IMR-90 (cell line): ENCODE measurements at regions not wholly inside any gene's neighbourhood (a gene's known extent, or its start where the extent isn't known, plus 50 kb on each side); places are given as distances from the start of the nearest gene placed in this dataset.

ENCODE experiments used
- ATAC-seq: fragments of 200-7000 bp; cut with Tn5 transposase; 2 replicates; pipeline ENCODE4 v1.9.1; 2020; ENCODE audit warnings: low read depth, mild to moderate bottlenecking, moderate library complexity
- BruUV-seq: library from RNA; stranded (reverse); fragments of 400-500 nt; replicated peaks from 2 replicates; lab custom pipeline; 2021; lab: Mats Ljungman, UMichigan
- CTCF ChIA-PET: fragments of 300-600 bp; formaldehyde crosslinking; extraction: SDS; loops from one replicate; lab custom pipeline; 2021; ENCODE audit warnings: antibody characterized with exemption; lab: Yijun Ruan, JAX
- POLR2A ChIA-PET: fragments of 300-600 bp; sonication (Branson Sonifier 250); formaldehyde crosslinking; loops from one replicate; lab custom pipeline; 2022; ENCODE audit warnings: antibody characterized with exemption; ENCODE audit not compliant: unreplicated experiment; lab: Charles Lee
- DNase-seq: peaks from one replicate; pipeline ENCODE4 v3.0.0; 2013
- H2AFZ ChIP-seq: replicated peaks from 2 replicates; pipeline ENCODE3; 2013; ENCODE audit warnings: low read length, mild to moderate bottlenecking; ENCODE audit not compliant: poor library complexity
- H2AK5ac ChIP-seq: 2 replicates; pipeline ENCODE4 v1.6.1; 2013; ENCODE audit warnings: low read depth, low read length, inconsistent platforms
- H2AK9ac ChIP-seq: replicated peaks from 2 replicates; pipeline ENCODE3; 2013; ENCODE audit warnings: mild to moderate bottlenecking, low read depth, low read length, moderate library complexity; ENCODE audit not compliant: poor library complexity
- H2BK120ac ChIP-seq: 2 replicates; pipeline ENCODE4 v1.6.1; 2013; ENCODE audit warnings: low read depth, low read length, inconsistent platforms
- H2BK15ac ChIP-seq: 3 replicates; pipeline ENCODE4 v1.6.1; 2013; ENCODE audit warnings: low read depth, low read length, inconsistent platforms
- H2BK20ac ChIP-seq: 2 replicates; pipeline ENCODE4 v1.6.1; 2013; ENCODE audit warnings: low read depth, mild to moderate bottlenecking, inconsistent platforms, low read length, moderate library complexity
- H2BK5ac ChIP-seq: 2 replicates; pipeline ENCODE4 v1.6.1; 2013; ENCODE audit warnings: mild to moderate bottlenecking, low read depth, low read length, inconsistent platforms; ENCODE audit not compliant: poor library complexity, severe bottlenecking
- H3K14ac ChIP-seq: replicated peaks from 2 replicates; pipeline ENCODE4 v1.6.1; 2013; ENCODE audit warnings: low read depth, low read length, inconsistent platforms
- H3K18ac ChIP-seq: 2 replicates; pipeline ENCODE4 v1.6.1; 2013; ENCODE audit warnings: low read depth, low read length, control low read depth
- H3K23ac ChIP-seq: 2 replicates; pipeline ENCODE4 v1.6.1; 2013; ENCODE audit warnings: low read depth, low read length, inconsistent platforms
- H3K27ac ChIP-seq: 2 replicates; pipeline ENCODE4 v1.5.1; 2013; ENCODE audit warnings: mild to moderate bottlenecking, control low read depth, low read length; ENCODE audit not compliant: insufficient read depth
- H3K27me3 ChIP-seq: 2 replicates; pipeline ENCODE4 v1.6.1; 2013; ENCODE audit warnings: low read length; ENCODE audit not compliant: control insufficient read depth, insufficient read depth
- H3K36me3 ChIP-seq: 2 replicates; pipeline ENCODE4 v1.6.1; 2013; ENCODE audit warnings: low read length, mixed read lengths; ENCODE audit not compliant: control insufficient read depth, insufficient read depth
- H3K4ac ChIP-seq: 2 replicates; pipeline ENCODE4 v1.6.1; 2013; ENCODE audit warnings: low read depth, low read length, inconsistent platforms
- H3K4me1 ChIP-seq: 2 replicates; pipeline ENCODE4 v1.6.1; 2013; ENCODE audit warnings: low read length, mixed read lengths; ENCODE audit not compliant: control insufficient read depth, insufficient read depth
- H3K4me2 ChIP-seq: 2 replicates; pipeline ENCODE4 v1.6.1; 2013; ENCODE audit warnings: low read depth, mild to moderate bottlenecking, control low read depth, low read length, moderate library complexity
- H3K4me3 ChIP-seq: 2 replicates; pipeline ENCODE4 v1.5.1; 2013; ENCODE audit warnings: low read depth, mild to moderate bottlenecking, control low read depth, low read length, moderate library complexity; ENCODE audit not compliant: insufficient read depth
- H3K56ac ChIP-seq: 2 replicates; pipeline ENCODE4 v1.6.1; 2013; ENCODE audit warnings: low read length, inconsistent platforms; ENCODE audit not compliant: insufficient read depth; ENCODE audit errors: extremely low read depth
- H3K79me1 ChIP-seq, 2 experiments: 2 replicates each; pipeline ENCODE4 v1.6.1; 2013; ENCODE audit warnings: low read length in 2 of 2, inconsistent platforms in 1 of 2, low read depth in 1 of 2
- H3K9ac ChIP-seq: 2 replicates; pipeline ENCODE4 v1.6.1; 2013; ENCODE audit warnings: low read depth, low read length, control low read depth
- H3K9me1 ChIP-seq: 2 replicates; pipeline ENCODE4 v1.6.1; 2013; ENCODE audit warnings: low read length, inconsistent platforms; ENCODE audit not compliant: insufficient read depth
- H3K9me3 ChIP-seq: 2 replicates; pipeline ENCODE4 v1.6.1; 2013; ENCODE audit warnings: low read length; ENCODE audit not compliant: control insufficient read depth, insufficient read depth
- H4K20me1 ChIP-seq: 2 replicates; pipeline ENCODE4 v1.6.1; 2013; ENCODE audit warnings: low read length, inconsistent platforms; ENCODE audit not compliant: insufficient read depth
- H4K5ac ChIP-seq: 2 replicates; pipeline ENCODE4 v1.6.1; 2013; ENCODE audit warnings: mild to moderate bottlenecking, low read depth, low read length, control low read depth
- H4K8ac ChIP-seq, 2 experiments: 2 replicates each; pipeline ENCODE4 v1.6.1; 2013; ENCODE audit warnings: low read depth in 2 of 2, low read length in 2 of 2, control low read depth in 1 of 2, inconsistent platforms in 1 of 2
- H4K91ac ChIP-seq: 2 replicates; pipeline ENCODE4 v1.6.1; 2013; ENCODE audit warnings: low read depth, low read length, inconsistent platforms; ENCODE audit not compliant: insufficient read depth
- BHLHE40 ChIP-seq: fragments of 150-350 bp; IDR thresholded peaks from 2 replicates; pipeline ENCODE4 v1.6.1; 2016; ENCODE audit warnings: mild to moderate bottlenecking, low read depth, low read length
- CHD1 ChIP-seq: IDR thresholded peaks from 2 replicates; pipeline ENCODE4 v1.6.1; 2012; ENCODE audit warnings: low read depth, low read length, improper control_type of control experiment
- ELK1 ChIP-seq: fragments of 150-350 bp; IDR thresholded peaks from 2 replicates; pipeline ENCODE4 v1.6.1; 2016; ENCODE audit warnings: low read depth, mild to moderate bottlenecking, low read length, moderate library complexity, borderline replicate concordance
- MXI1 ChIP-seq: IDR thresholded peaks from 2 replicates; pipeline ENCODE4 v1.6.1; 2012; ENCODE audit warnings: low read depth, mild to moderate bottlenecking, low read length, moderate library complexity, borderline replicate concordance
- WGBS, 2 experiments: methylation state at CpG; one replicate each; pipeline versions ENCODE4 v1.1.5 to v1.1.7; 2013; ENCODE audit warnings: missing lambda C conversion rate in 2 of 2; ENCODE audit not compliant: insufficient read length in 1 of 2; ENCODE audit errors: extremely low coverage in 2 of 2; 5-methylcytosine and 5-hydroxymethylcytosine counted together
- dilution Hi-C: fragments of 300-500 bp; cut with HindIII; formaldehyde crosslinking; loops from one replicate; pipeline ENCODE4 v1.14.3; 2018; ENCODE audit warnings: low sequenced_read_pairs; ENCODE audit not compliant: unreplicated experiment
- in situ Hi-C: fragments of 300-500 bp; cut with MboI; formaldehyde crosslinking; loops from 3 replicates; pipeline ENCODE4 v1.14.3; 2019; ENCODE audit warnings: low sequenced_read_pairs, inconsistent platforms, mixed read lengths
- intact Hi-C: fragments of 100-400 bp; cut with micrococcal nuclease; formaldehyde crosslinking; loops from 2 replicates; pipeline ENCODE4 v1.10.0; 2022

- POLR2A ChIA-PET: no interaction called here
- no peak overlapping the region for H3K18ac ChIP-seq
- CTCF ChIA-PET: no interaction called here
- intact Hi-C loops: no loop called here
- no peak for ATAC-seq
- H3K9ac ChIP-seq: no peak overlapping the region
- H3K36me3 ChIP-seq: no peaks in the 10 kb centered on the region
- H3K4me2 ChIP-seq: no peak overlapping the region
- dilution Hi-C loops: no loop called here
- no peak overlapping the region for H4K5ac ChIP-seq
- H2AFZ ChIP-seq: no peak overlapping the region
- H3K14ac ChIP-seq: no peak overlapping the region
- no peak overlapping the region for H3K4me3 ChIP-seq
- WGBS, 2 experiments: 0% methylated on average over 1 of the region's 3 CpGs; no CpG with 5 or more reads in 1 of the 2 experiments
- H2BK5ac ChIP-seq: no peak overlapping the region
- no peak for TF ChIP-seq MXI1
- no peak for TF ChIP-seq BHLHE40
- no peak for TF ChIP-seq ELK1
- TF ChIP-seq CHD1: no peak
- no peak overlapping the region for H4K8ac ChIP-seq
- DNase-seq: no peak
- H3K9me3 ChIP-seq: no peaks in the 10 kb centered on the region
- H2AK9ac ChIP-seq: no peak overlapping the region
- in situ Hi-C loops: no loop called here
- no peak overlapping the region for H3K23ac ChIP-seq
- H3K4me1 ChIP-seq: no peaks in the 10 kb centered on the region
- no peak overlapping the region for H4K91ac ChIP-seq
- no peak overlapping the region for H2AK5ac ChIP-seq
- H2BK20ac ChIP-seq: no peak overlapping the region
- no peak overlapping the region for H3K4ac ChIP-seq
- H4K20me1 ChIP-seq: no peaks in the 10 kb centered on the region
- H3K27ac ChIP-seq: no peak overlapping the region
- H2BK15ac ChIP-seq: no peak overlapping the region
- no TSS peak for BruUV-seq
- H3K56ac ChIP-seq: no peak overlapping the region
- H3K79me1 ChIP-seq: no peaks in the 10 kb centered on the region
- H3K9me1 ChIP-seq: no peaks in the 10 kb centered on the region
- peaks cover 4% of the 10 kb centered on the region; the same call in 1 of the 2 replicates for H3K27me3 ChIP-seq
- H2BK120ac ChIP-seq: no peak overlapping the region
Measured at GRCh38 chr7:32323712-32324111, 166.5 kb downstream of the LSM5 start.
